Activated CD4-positive, alpha-beta memory T cell treated with anti-CD3 and anti-CD28 coated beads, Interleukin-2, amount 10 ng/mL, durations not matched to agents 7 days and 5 days (primary cell): ENCODE measurements at regions not wholly inside any gene's neighbourhood (a gene's known extent, or its start where the extent isn't known, plus 50 kb on each side); places are given as distances from the start of the nearest gene placed in this dataset.

ENCODE experiments used
- CTCF ChIA-PET: fragments of 350-600 bp; sonication (Branson Sonifier 250); formaldehyde crosslinking; loops from one replicate; lab custom pipeline; 2021; ENCODE audit warnings: antibody characterized with exemption, inconsistent platforms; lab: Charles Lee
- POLR2A ChIA-PET: fragments of 350-600 bp; sonication (Branson Sonifier 250); formaldehyde crosslinking; loops from one replicate; lab custom pipeline; 2021; ENCODE audit warnings: antibody characterized with exemption; lab: Charles Lee
- DNase-seq: peaks from one replicate; pipeline ENCODE4 v3.0.0-alpha.2; 2020
- H3K27ac Mint-ChIP-seq: one replicate; pipeline ENCODE4 v1.8.0; 2021; ENCODE audit warnings: mild to moderate bottlenecking, mixed read lengths
- H3K27me3 Mint-ChIP-seq: one replicate; pipeline ENCODE4 v1.8.0; 2021; ENCODE audit warnings: mixed read lengths
- H3K36me3 Mint-ChIP-seq: one replicate; pipeline ENCODE4 v1.8.0; 2021; ENCODE audit warnings: low read depth, mixed read lengths
- H3K4me1 Mint-ChIP-seq: one replicate; pipeline ENCODE4 v1.8.0; 2021; ENCODE audit warnings: mixed read lengths
- H3K4me3 Mint-ChIP-seq: one replicate; pipeline ENCODE4 v1.8.0; 2021; ENCODE audit warnings: mild to moderate bottlenecking, mixed read lengths
- H3K9me3 Mint-ChIP-seq: one replicate; pipeline ENCODE4 v1.8.0; 2021; ENCODE audit warnings: mixed read lengths

DNA sequence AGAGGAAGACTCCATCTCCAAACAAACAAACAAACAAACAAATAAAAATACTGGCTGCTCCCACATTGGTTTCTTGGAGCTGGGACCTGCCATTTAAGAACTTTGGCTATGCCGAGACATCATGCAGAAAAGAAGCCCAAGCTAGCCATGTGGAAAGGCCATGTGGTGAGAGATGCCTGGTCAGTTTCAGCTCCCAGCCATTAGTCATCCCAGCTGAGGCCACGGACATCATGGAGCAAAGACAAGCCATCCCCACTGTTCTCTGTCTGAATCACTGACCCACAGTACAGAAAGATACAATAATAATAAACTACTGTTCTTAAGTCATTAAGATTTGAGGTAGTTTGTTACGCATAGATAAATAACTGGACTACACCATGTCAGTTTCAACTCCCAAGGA lies 70.0 kb upstream of the PCBD1 start:
- Mint-ChIP-seq H3K27me3 (peaks cover 5% of the 10 kb centered on the region), H3K4me3 (no peak overlapping the region), H3K4me1 (no peaks in the 10 kb centered on the region), H3K36me3 (no peaks in the 10 kb centered on the region), H3K9me3 (no peaks in the 10 kb centered on the region), H3K27ac (no peak overlapping the region)
- ChIA-PET POLR2A (no interaction called here), CTCF (no interaction called here)
- DNase-seq: no peak

DNA sequence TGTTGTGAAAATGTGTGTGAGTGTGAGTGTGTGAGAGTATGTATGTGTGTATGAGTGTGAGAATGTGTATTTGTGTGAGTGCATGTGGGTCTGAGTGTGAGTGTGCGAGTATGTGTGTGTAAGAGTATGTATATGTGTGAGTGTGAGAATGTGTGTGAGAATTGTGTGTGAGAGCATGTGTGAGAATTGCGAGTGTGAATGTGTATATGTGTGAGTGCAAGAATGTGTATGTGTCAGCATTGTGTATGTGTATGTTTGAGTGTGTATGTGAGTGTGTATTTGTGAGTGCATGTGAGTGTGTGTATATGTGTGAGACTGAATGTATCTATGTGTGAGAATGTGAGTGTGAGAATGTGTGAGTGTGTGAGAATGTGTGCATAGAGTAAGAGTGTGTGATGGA lies 72.0 kb upstream of the PCBD1 start:
- Mint-ChIP-seq H3K4me1 (no peaks in the 10 kb centered on the region), H3K36me3 (no peaks in the 10 kb centered on the region), H3K27me3 (peaks cover 5% of the 10 kb centered on the region), H3K27ac (no peak overlapping the region), H3K4me3 (no peak overlapping the region), H3K9me3 (no peaks in the 10 kb centered on the region)
- no peak for DNase-seq
- POLR2A ChIA-PET: no interaction called here
- CTCF ChIA-PET: no interaction called here

DNA sequence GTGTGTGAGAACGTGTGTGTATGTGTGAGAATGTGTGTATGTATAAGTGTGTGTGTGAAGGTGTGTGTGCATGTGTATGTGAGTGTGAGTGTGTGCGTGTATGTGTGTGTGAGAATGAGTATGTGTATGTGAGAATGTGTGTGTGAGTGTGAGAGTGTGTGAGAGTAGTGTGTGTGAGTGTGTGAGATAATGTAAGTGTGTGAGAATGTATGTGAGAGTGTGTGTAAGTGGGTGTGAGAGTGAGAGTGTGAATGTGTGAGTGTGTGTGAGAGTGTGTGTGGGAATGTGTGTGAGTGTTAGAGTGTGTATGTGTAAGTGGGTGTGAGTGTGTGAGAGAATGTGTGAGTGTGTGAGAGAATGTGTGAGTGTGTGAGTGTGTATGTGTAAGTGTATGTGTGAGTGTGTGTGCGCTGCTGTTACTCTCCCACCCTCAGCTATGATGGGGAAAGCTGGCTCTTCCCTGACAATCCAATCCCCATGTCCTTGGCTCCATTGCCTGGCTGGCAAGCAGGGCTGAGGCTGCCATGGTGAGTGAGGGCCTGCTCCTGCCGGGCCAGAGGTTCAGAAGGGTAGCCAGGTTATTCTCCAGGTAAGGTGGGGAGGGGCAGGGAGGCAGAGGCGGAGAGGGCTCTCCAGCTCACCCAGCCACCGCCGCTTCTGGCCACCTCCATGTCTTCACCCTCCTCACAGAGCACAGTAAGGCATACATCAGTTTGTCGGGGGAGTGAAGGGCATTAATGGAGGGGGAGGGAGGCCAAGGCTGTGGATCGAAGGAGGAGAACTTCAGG lies 72.6 kb upstream of the PCBD1 start:
- no peak for DNase-seq
- Mint-ChIP-seq H3K4me1 (no peaks in the 10 kb centered on the region), H3K27ac (no peak overlapping the region), H3K36me3 (no peaks in the 10 kb centered on the region), H3K27me3 (peaks cover 5% of the 10 kb centered on the region), H3K9me3 (no peaks in the 10 kb centered on the region), H3K4me3 (no peak overlapping the region)
- ChIA-PET CTCF (no interaction called here), POLR2A (no interaction called here)

DNA sequence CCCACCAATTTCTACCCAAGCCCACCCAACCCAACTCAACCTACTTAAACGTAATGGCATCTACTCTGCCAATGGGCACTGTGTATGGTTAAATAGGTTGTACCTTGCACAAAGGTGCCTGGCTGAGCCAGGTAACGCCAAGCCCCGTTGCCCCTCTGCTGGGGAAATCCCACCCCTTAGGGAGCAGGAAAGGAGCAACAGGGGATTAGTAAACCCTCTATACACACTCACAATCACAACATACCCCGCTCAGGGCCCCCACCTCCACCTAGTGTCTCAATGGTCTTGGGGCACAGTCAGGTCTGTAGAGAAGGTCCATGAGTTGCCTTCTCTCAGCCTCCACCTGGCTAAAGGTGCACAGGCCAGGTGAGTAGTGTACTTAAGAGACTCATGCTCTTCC lies 74.3 kb upstream of the PCBD1 start:
- Mint-ChIP-seq H3K27me3 (no peaks in the 10 kb centered on the region), H3K27ac (no peak overlapping the region), H3K36me3 (no peaks in the 10 kb centered on the region), H3K4me1 (no peaks in the 10 kb centered on the region), H3K4me3 (no peak overlapping the region), H3K9me3 (no peaks in the 10 kb centered on the region)
- ChIA-PET POLR2A (no interaction called here), CTCF (no interaction called here)
- no peak for DNase-seq

DNA sequence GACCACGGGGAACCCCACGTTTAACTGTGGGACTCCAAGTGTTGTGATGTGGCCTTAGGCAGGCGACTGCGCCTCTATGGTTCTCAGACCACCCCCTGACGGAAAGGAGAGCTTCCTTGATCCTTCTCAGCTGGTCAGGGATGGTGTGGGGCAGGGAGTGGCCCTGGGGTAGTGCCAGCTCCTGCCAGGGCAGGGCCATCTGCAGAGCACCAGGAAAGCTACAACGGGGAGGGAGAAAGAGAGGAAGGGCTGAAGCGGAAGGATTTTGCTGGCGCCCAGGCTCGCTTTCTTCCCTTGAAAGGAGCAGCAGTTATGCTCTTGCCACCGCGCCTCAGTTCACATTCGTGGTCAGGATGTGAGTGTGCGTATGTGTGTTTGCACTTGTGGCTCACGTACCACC lies 74.9 kb upstream of the PCBD1 start:
- Mint-ChIP-seq H3K9me3 (no peaks in the 10 kb centered on the region), H3K4me1 (no peaks in the 10 kb centered on the region), H3K27me3 (no peaks in the 10 kb centered on the region), H3K4me3 (no peak overlapping the region), H3K27ac (no peak overlapping the region), H3K36me3 (no peaks in the 10 kb centered on the region)
- no peak for DNase-seq
- ChIA-PET POLR2A (no interaction called here), CTCF (no interaction called here)

DNA sequence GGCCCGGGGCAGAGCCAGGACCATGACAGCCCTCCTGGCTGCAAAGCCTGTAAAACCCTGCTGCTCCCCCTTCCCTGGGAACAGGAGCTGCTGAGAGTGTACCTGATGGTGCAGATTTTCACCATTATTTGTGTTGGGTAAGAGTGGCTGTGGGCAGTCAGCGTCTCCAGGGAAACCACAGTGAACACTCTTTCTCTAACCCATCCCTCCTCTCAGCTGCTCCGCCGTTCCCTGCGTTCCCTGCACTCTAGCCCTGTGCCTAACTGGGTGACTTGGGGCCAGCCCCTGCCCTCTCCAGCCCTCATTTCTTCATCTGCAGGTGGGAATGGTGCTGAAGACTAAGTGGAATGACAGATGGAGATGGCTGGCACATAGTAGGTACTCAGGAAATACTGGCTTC lies 75.9 kb upstream of the PCBD1 start:
- no peaks in the 10 kb centered on the region for H3K36me3 Mint-ChIP-seq
- no peak overlapping the region for H3K27ac Mint-ChIP-seq
- H3K27me3 Mint-ChIP-seq: no peaks in the 10 kb centered on the region
- no peak for DNase-seq
- H3K4me1 Mint-ChIP-seq: no peaks in the 10 kb centered on the region
- no peak overlapping the region for H3K4me3 Mint-ChIP-seq
- CTCF ChIA-PET: no interaction called here
- no peaks in the 10 kb centered on the region for H3K9me3 Mint-ChIP-seq
- POLR2A ChIA-PET: no interaction called here

DNA sequence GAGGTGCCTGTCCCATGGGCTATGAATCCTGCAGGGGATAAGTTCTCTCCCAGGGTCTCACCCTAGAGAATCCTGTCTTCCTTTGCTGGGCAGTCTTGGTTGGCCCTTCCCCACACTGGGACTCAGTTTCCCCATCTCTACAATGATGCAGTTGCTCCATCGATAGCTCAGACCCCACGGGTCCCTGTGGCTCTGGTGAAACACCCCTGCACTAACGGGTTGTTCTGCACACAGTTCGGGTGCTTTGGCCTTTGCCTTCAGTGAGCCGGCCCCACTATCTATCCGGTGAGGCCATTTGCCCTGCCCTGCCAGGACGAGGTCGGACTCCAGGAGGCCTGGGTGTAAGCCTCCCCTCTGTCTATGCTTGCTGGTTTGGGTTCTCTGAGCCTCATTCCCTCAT lies 76.5 kb upstream of the PCBD1 start:
- H3K9me3 Mint-ChIP-seq: no peaks in the 10 kb centered on the region
- H3K27ac Mint-ChIP-seq: no peak overlapping the region
- no peak overlapping the region for H3K4me3 Mint-ChIP-seq
- POLR2A ChIA-PET: no interaction called here
- CTCF ChIA-PET: no interaction called here
- H3K36me3 Mint-ChIP-seq: no peaks in the 10 kb centered on the region
- no peaks in the 10 kb centered on the region for H3K4me1 Mint-ChIP-seq
- no peaks in the 10 kb centered on the region for H3K27me3 Mint-ChIP-seq
- no peak for DNase-seq

DNA sequence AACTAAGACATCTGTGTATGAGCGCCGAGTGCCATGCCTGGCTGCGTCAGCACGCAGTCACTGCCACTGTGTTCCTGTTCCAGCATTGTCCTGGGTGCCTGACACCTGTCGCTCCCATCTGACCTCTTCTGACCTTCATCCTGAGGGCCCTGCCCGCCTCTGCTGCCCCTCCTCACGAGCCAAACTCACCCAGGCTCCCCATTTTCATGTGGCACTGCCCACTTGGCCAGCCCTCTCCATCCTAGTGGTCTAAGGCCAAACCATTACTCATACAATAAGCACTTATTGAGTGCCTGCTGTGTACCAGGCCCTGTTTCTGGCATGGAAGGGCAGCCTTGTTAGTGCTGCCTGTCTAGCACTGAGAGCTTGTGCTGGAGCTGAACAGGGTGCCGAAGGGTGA lies 77.2 kb upstream of the PCBD1 start:
- CTCF ChIA-PET: no interaction called here
- POLR2A ChIA-PET: no interaction called here
- Mint-ChIP-seq H3K4me3 (no peak overlapping the region), H3K4me1 (no peaks in the 10 kb centered on the region), H3K36me3 (no peaks in the 10 kb centered on the region), H3K9me3 (no peaks in the 10 kb centered on the region), H3K27me3 (peaks cover 1% of the 10 kb centered on the region), H3K27ac (no peak overlapping the region)
- no peak for DNase-seq

DNA sequence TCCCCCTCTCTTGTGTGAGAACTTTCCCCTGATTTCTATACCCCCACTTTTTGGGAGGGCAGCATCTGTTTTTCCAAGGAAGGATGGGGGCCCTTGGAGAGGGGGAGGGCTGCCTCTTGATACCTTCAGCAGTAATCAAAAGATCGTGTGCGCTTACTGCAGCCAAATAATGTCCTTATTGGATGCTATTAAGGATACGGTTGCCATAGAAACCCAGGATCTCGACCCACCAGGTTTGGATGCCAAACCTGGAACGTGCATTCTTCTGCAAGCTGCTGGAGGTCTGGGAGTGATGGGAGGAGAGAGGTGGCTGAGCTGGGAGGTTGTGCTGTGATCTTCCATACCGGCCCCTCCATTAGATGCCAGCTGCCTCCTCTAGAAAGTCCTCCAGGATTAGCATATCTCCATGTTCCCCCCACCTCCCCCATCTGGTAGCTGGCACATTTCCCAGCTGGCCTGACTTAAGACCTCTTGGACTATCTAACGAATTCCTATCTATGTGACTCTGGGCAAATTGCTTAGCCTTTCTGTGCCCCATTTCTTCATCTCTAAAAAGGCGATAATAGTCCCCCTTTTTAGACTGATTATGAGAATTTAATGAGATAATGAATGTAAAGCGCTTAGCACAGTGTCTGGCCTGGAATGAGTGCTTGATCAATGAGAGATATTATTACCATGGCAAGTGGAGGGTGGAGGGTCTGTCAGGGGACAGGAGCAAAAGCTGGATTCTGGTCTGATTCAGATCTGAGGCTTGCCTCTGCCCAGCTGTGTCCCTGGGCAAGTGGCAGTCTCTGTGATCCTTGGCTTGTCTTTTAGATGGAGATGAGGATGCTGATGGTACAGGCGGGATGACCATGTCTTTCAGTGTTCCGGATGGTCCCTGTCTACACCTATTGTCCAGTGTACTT lies 78.5 kb upstream of the PCBD1 start:
- CTCF ChIA-PET: no interaction called here
- Mint-ChIP-seq H3K36me3 (no peaks in the 10 kb centered on the region), H3K27ac (no peak overlapping the region), H3K4me3 (no peak overlapping the region), H3K4me1 (no peaks in the 10 kb centered on the region), H3K27me3 (peaks cover 5% of the 10 kb centered on the region), H3K9me3 (no peaks in the 10 kb centered on the region)
- no peak for DNase-seq
- POLR2A ChIA-PET: no interaction called here

DNA sequence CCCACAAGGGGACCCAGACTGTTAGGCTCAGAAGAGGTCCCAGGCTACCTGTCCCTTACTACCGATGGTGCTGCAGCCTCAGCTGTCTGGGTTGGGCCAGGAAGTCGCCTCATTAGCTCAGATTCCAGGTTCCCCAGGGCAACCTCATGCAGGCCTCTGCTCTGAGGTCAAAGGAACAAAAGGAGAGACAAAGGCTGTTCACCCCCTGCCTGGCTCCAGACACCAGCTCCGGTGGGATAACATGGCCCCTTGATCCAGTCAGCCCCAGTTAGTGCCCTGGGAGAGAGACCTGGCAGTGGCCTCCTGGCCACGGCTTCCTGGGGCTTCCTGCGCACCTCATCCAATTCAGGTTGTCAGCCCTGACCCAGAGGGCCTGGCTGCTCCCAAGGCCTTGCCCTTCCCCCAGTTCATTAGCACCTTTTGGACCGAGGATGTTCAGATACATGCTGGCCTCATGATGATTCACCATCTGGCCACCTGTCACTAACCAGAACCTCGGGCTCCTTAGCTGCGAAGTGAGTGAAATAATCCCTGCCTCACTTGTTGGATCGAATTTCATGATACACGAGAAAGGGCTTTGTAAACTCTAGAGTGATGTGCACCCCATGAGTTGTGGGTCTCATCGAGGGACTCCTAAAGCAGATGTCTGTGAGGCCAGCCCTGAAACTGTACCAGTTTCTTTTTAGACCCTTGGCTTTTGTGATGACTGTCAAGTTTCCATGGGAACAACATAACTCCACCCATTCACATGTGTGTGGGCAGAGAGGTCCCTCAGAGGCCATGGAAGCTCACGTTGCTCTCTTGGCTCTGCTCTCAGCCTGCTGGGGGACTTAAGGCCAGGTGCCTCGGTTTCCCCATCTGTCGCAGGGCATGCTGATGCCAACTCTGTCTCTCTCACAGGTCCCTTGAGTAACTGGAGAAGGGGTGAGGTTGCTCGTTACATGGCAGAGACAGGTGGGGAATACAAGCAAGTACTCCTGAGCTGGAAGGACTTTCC lies 79.5 kb upstream of the PCBD1 start:
- no peak overlapping the region for H3K27ac Mint-ChIP-seq
- no peaks in the 10 kb centered on the region for H3K4me1 Mint-ChIP-seq
- H3K27me3 Mint-ChIP-seq: peaks cover 12% of the 10 kb centered on the region
- ChIA-PET CTCF (interaction anchor here (0.6 kb wide), 1 partner anchor 1035 kb away, joined by 3 read pairs; no protein-coding TSS in a partner anchor), POLR2A (no interaction called here)
- H3K36me3 Mint-ChIP-seq: no peaks in the 10 kb centered on the region
- no peak overlapping the region for H3K4me3 Mint-ChIP-seq
- no peaks in the 10 kb centered on the region for H3K9me3 Mint-ChIP-seq
- no peak for DNase-seq

DNA sequence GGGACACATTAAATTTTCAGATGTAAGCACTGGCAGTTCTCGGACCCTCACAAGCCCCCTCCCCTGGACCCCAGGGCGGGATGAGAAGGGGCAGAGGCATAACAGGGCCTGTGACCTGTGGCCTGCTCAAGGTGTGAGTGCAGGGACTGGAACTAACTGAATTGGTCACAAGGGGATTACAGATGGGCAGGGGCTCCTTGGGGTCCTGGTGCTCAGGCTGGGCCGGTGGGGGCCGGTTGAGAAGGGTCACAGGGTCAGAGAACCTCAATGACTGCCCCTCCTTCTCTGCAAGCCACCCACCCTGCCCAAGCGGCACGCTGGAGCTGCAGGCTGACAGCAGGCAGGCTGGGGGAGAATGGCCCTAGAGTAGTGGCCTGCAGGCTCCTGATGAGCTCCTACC lies 80.8 kb upstream of the PCBD1 start:
- DNase-seq: no peak
- Mint-ChIP-seq H3K27ac (no peak overlapping the region), H3K27me3 (peaks cover 12% of the 10 kb centered on the region), H3K4me1 (no peaks in the 10 kb centered on the region), H3K4me3 (no peak overlapping the region), H3K9me3 (no peaks in the 10 kb centered on the region), H3K36me3 (no peaks in the 10 kb centered on the region)
- POLR2A ChIA-PET: no interaction called here
- CTCF ChIA-PET: no interaction called here

DNA sequence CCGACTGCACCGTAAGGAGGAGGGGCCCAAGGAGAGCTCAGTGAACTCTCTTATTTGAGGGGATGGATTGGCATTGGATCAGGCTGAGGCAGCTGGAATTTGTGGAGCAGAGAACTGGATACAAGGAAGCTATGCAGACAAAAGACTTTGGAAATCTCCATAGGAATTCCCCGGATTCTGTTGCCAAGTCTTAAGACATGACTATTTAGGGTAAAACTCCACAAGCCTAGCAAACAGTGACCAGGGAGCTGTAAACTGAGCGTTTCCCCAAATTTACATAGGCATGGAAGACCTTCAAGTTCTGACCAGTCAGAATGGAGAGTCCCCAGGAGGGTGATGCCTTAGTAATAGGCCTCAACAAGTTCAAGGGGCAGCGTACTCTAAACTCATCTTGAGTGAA lies 82.5 kb upstream of the PCBD1 start:
- no peaks in the 10 kb centered on the region for H3K36me3 Mint-ChIP-seq
- CTCF ChIA-PET: interaction anchor here (0.5 kb wide), 1 partner anchor 519 kb away, joined by 3 read pairs; no protein-coding TSS in a partner anchor
- H3K4me3 Mint-ChIP-seq: no peak overlapping the region
- H3K27me3 Mint-ChIP-seq: peaks cover 12% of the 10 kb centered on the region
- H3K27ac Mint-ChIP-seq: no peak overlapping the region
- no peak for DNase-seq
- POLR2A ChIA-PET: no interaction called here
- H3K9me3 Mint-ChIP-seq: no peaks in the 10 kb centered on the region
- no peaks in the 10 kb centered on the region for H3K4me1 Mint-ChIP-seq

DNA sequence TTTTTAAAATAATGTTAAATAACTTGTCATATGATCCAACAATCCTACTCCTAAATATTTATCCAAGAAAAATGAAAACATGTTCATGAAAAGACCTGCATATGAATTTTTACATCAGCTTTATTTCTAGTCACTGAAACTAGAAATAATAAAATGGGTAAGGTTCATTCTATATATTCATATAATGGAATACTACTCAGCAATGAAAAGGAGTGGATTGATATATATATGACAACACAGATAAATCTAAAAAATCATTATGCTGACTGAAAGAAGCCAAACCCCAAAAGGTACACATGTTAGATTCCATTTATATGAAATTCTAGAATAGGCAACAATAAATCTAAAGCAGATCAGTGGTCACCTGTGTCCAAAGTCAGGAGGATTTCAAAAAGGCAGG lies 84.9 kb upstream of the PCBD1 start:
- ChIA-PET POLR2A (no interaction called here), CTCF (no interaction called here)
- no peaks in the 10 kb centered on the region for H3K4me1 Mint-ChIP-seq
- no peaks in the 10 kb centered on the region for H3K9me3 Mint-ChIP-seq
- H3K27ac Mint-ChIP-seq: no peak overlapping the region
- H3K4me3 Mint-ChIP-seq: no peak overlapping the region
- H3K27me3 Mint-ChIP-seq: peaks cover 17% of the 10 kb centered on the region
- no peak for DNase-seq
- no peaks in the 10 kb centered on the region for H3K36me3 Mint-ChIP-seq
